Gastroesophageal sphincter (tissue), 3 donors: ENCODE measurements at regions not wholly inside any gene's neighbourhood (a gene's known extent, or its start where the extent isn't known, plus 50 kb on each side); places are given as distances from the start of the nearest gene placed in this dataset.

Experiments
- EP300 ChIP-seq: sonication (generic); formaldehyde crosslinking; IDR thresholded peaks from one replicate; pipeline ENCODE4 v1.6.1; 2017; ENCODE audit warnings: antibody characterized with exemption, mild to moderate bottlenecking
- POLR2A ChIP-seq, 2 donors: fragments of 450-650 bp; IDR thresholded peaks; one replicate each; pipeline ENCODE4 v1.6.1; 2017; ENCODE audit warnings: antibody characterized with exemption in 2 of 2, mild to moderate bottlenecking in 2 of 2, moderate library complexity in 1 of 2
- POLR2AphosphoS5 ChIP-seq: sonication (generic); formaldehyde crosslinking; IDR thresholded peaks from one replicate; pipeline ENCODE4 v1.6.1; 2017; ENCODE audit warnings: antibody characterized with exemption
- TF ChIP-seq, protein P1 (sequence below), 4 experiments: fragments of 200-600 bp in 2 of 4; fragments of 450-650 bp in 2 of 4; sonication (generic) in 1 of 4; IDR thresholded peaks; one replicate each; pipeline ENCODE4 v1.5.1; 2017 to 2019; ENCODE audit warnings: antibody characterized with exemption in 4 of 4, mild to moderate bottlenecking in 2 of 4, moderate library complexity in 2 of 4

DNA sequence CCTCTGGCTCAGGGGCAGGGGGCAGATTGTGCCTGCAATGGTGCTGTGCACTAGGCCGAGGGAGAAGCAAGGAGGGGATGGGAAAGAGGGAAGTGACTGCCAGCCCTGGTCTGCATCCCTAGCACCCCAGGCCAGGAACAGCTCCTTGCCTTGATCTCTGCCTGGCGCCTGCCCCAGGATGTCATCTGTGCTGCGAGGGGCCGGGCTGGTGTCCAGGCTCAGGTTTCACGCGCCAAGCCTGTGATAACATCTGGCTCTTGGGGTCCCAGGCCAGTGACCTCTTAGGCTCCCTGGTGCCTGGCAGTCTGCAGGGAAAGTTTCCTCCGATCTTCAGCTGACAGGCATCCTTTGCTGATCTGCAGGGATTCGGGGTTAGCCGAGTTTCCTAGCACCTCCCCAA lies 193.5 kb upstream of the GPR26 start:
- no peak for TF ChIP-seq POLR2AphosphoS5
- TF ChIP-seq, protein P1, sequence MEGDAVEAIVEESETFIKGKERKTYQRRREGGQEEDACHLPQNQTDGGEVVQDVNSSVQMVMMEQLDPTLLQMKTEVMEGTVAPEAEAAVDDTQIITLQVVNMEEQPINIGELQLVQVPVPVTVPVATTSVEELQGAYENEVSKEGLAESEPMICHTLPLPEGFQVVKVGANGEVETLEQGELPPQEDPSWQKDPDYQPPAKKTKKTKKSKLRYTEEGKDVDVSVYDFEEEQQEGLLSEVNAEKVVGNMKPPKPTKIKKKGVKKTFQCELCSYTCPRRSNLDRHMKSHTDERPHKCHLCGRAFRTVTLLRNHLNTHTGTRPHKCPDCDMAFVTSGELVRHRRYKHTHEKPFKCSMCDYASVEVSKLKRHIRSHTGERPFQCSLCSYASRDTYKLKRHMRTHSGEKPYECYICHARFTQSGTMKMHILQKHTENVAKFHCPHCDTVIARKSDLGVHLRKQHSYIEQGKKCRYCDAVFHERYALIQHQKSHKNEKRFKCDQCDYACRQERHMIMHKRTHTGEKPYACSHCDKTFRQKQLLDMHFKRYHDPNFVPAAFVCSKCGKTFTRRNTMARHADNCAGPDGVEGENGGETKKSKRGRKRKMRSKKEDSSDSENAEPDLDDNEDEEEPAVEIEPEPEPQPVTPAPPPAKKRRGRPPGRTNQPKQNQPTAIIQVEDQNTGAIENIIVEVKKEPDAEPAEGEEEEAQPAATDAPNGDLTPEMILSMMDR (IDR thresholded peaks at IDR 0.05): no peak
- TF ChIP-seq EP300: no peak
- TF ChIP-seq POLR2A (IDR thresholded peaks at IDR 0.05): no peak
